DMS53 treated with DMSO at 0.1 percent for 48 hours (cell line): ENCODE measurements at regions not wholly inside any gene's neighbourhood (a gene's known extent, or its start where the extent isn't known, plus 50 kb on each side); places are given as distances from the start of the nearest gene placed in this dataset.

Experiments
- DNase-seq: peaks from one replicate; lab custom pipeline; 2025; ENCODE audit not compliant: unreplicated experiment; lab: John Stamatoyannopoulos, UW

- no peak for DNase-seq
Measured at GRCh38 chr15:61499376-61499775, 270.3 kb upstream of the RORA start.

- no peak for DNase-seq
Measured at GRCh38 chr15:61489571-61489970, 260.5 kb upstream of the RORA start.

- DNase-seq: no peak
Measured at GRCh38 chr15:61483599-61483998, 254.5 kb upstream of the RORA start.

GRCh38 chr15:61481886-61482285, 252.8 kb upstream of the RORA start:
- no peak for DNase-seq

- no peak for DNase-seq
Measured at GRCh38 chr15:61480863-61481262, 251.8 kb upstream of the RORA start.

GRCh38 chr15:61480295-61480694, 251.2 kb upstream of the RORA start:
- no peak for DNase-seq

- no peak for DNase-seq
Measured at GRCh38 chr15:61479613-61480012, 250.5 kb upstream of the RORA start.

GRCh38 chr15:61476741-61477140, 247.6 kb upstream of the RORA start:
- no peak for DNase-seq

- DNase-seq: no peak
Measured at GRCh38 chr15:61474796-61475195, 245.7 kb upstream of the RORA start.

- DNase-seq: no peak
Measured at GRCh38 chr15:61467823-61468222, 238.7 kb upstream of the RORA start.

GRCh38 chr15:61459785-61460707, 230.9 kb upstream of the RORA start:
- no peak for DNase-seq

- DNase-seq: no peak
Measured at GRCh38 chr15:61457050-61457733, 228.1 kb upstream of the RORA start.

- no peak for DNase-seq
Measured at GRCh38 chr15:61449186-61449702, 220.1 kb upstream of the RORA start.

GRCh38 chr15:61447981-61448380, 218.9 kb upstream of the RORA start:
- DNase-seq: no peak

GRCh38 chr15:61444585-61444984, 215.5 kb upstream of the RORA start:
- DNase-seq: no peak

- DNase-seq: no peak
Measured at GRCh38 chr15:61442821-61443220, 213.7 kb upstream of the RORA start.

- no peak for DNase-seq
Measured at GRCh38 chr15:61441891-61442290, 212.8 kb upstream of the RORA start.

GRCh38 chr15:61426466-61426865, 197.4 kb upstream of the RORA start:
- no peak for DNase-seq

- no peak for DNase-seq
Measured at GRCh38 chr15:61425934-61426333, 196.8 kb upstream of the RORA start.

GRCh38 chr15:61422773-61423172, 193.7 kb upstream of the RORA start:
- DNase-seq: no peak

- no peak for DNase-seq
Measured at GRCh38 chr15:61421938-61422337, 192.8 kb upstream of the RORA start.

- DNase-seq: no peak
Measured at GRCh38 chr15:61421470-61421869, 192.4 kb upstream of the RORA start.
